ENCODE measurements at regions not wholly inside any gene's neighbourhood (a gene's known extent, or its start where the extent isn't known, plus 50 kb on each side); places are given as distances from the start of the nearest gene placed in this dataset.

GRCh38 chr4:108244606-108245005, 75.9 kb upstream of the LEF1 start:
- TF ChIP-seq EP300 (IDR thresholded peaks at IDR 0.05) = no peak
- TF ChIP-seq POLR2AphosphoS5 (IDR thresholded peaks at IDR 0.05) = no peak
- TF ChIP-seq POLR2A (IDR thresholded peaks at IDR 0.05) = no peak
- WGBS, 2 donors = 71 to 74% methylated on average over 2 of the region's 2 CpGs

DNA sequence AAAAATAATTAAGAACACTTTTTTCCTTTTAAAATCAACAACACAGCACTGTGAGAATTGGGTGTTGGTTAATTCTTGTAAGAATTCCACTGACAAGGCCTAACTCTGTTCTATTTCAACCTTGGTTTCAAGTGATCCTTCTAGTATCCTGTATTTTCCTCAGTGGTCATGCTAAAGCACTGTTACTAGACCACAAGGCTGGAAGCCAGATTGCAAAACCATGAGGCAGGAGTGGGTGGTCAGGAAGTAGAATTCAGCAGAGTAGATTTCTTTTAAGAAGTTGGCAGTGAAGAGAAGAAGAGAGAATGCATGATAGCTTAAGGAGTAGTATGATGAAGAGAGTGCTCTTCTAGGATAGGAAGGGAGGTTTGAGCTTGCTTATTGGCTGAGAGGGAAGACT, 71.6 kb upstream of the LEF1 start:
- Histone ChIP-seq H3K36me3 (no peaks in the 10 kb centered on the region), H3K27me3 (no peaks in the 10 kb centered on the region), H3K4me3 (no peak overlapping the region), H3K9me3 (no peaks in the 10 kb centered on the region), H3K4me1 (no peaks in the 10 kb centered on the region), H3K27ac (no peak overlapping the region)
- TF ChIP-seq EP300 (IDR thresholded peaks at IDR 0.05) = no peak
- DNase-seq = no peak
- ATAC-seq (ENCODE audit: low FRiP score in 2 of 2) = no peak

More at GRCh38 chr4:108244606-108245005, 75.9 kb upstream of the LEF1 start:
- Histone ChIP-seq H3K9me3 (no peaks in the 10 kb centered on the region), H3K27me3 (no peaks in the 10 kb centered on the region), H3K4me3 (no peak overlapping the region), H3K27ac (no peak overlapping the region), H3K4me1 (no peaks in the 10 kb centered on the region), H3K36me3 (no peaks in the 10 kb centered on the region)
- DNase-seq = no peak
- no peak for ATAC-seq (ENCODE audit: low FRiP score in 2 of 2)

GRCh38 chr4:108237693-108238092, 69.0 kb upstream of the LEF1 start:
- no peak for TF ChIP-seq POLR2AphosphoS5 (IDR thresholded peaks at IDR 0.05)
- ATAC-seq (ENCODE audit: low FRiP score in 2 of 2) = no peak
- no peaks in the 10 kb centered on the region for H3K27me3 ChIP-seq
- H3K27ac ChIP-seq = no peak overlapping the region
- no peaks in the 10 kb centered on the region for H3K36me3 ChIP-seq
- WGBS, 2 donors = 85 to 94% methylated on average over 1 of the region's 1 CpG
- H3K9me3 ChIP-seq = no peaks in the 10 kb centered on the region
- no peak overlapping the region for H3K4me3 ChIP-seq
- no peaks in the 10 kb centered on the region for H3K4me1 ChIP-seq
- no peak for DNase-seq

DNA sequence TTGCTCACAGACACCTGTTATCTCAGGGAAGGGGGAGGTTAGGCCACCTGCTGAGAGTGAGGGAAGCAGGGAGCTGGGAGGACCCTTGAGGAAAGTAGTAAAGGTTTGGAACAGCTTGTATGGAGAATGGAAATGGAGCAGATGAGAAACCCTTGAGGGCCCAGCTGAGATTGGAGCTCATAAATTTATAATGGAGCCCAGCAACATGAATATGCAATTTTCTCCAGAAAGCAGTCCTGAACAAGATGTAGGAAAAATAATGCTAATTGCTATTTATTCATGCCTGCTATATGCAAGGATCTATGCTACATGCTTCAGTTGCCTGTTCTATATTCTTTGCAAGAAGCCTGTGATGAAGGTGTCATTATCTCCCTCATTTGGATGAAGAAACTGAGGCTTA, 67.5 kb upstream of the LEF1 start:
- H3K9me3 ChIP-seq = peaks cover 0 to 4% (median 0%) of the 10 kb centered on the region in 4 donors
- TF ChIP-seq, protein P1, sequence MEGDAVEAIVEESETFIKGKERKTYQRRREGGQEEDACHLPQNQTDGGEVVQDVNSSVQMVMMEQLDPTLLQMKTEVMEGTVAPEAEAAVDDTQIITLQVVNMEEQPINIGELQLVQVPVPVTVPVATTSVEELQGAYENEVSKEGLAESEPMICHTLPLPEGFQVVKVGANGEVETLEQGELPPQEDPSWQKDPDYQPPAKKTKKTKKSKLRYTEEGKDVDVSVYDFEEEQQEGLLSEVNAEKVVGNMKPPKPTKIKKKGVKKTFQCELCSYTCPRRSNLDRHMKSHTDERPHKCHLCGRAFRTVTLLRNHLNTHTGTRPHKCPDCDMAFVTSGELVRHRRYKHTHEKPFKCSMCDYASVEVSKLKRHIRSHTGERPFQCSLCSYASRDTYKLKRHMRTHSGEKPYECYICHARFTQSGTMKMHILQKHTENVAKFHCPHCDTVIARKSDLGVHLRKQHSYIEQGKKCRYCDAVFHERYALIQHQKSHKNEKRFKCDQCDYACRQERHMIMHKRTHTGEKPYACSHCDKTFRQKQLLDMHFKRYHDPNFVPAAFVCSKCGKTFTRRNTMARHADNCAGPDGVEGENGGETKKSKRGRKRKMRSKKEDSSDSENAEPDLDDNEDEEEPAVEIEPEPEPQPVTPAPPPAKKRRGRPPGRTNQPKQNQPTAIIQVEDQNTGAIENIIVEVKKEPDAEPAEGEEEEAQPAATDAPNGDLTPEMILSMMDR (IDR thresholded peaks at IDR 0.05) = no peak
- TF ChIP-seq POLR2AphosphoS5 (IDR thresholded peaks at IDR 0.05) (no peak), POLR2A (IDR thresholded peaks at IDR 0.05) (no peak), EP300 (IDR thresholded peaks at IDR 0.05) (no peak)
- ATAC-seq (ENCODE audit: low FRiP score in 2 of 2) (no peak), DNase-seq (no peak)
- H3K4me1 ChIP-seq = no peaks in the 10 kb centered on the region
- H3K27ac ChIP-seq = no peak overlapping the region
- no peaks in the 10 kb centered on the region for H3K36me3 ChIP-seq
- H3K27me3 ChIP-seq = no peaks in the 10 kb centered on the region
- H3K4me3 ChIP-seq = no peak overlapping the region

DNA sequence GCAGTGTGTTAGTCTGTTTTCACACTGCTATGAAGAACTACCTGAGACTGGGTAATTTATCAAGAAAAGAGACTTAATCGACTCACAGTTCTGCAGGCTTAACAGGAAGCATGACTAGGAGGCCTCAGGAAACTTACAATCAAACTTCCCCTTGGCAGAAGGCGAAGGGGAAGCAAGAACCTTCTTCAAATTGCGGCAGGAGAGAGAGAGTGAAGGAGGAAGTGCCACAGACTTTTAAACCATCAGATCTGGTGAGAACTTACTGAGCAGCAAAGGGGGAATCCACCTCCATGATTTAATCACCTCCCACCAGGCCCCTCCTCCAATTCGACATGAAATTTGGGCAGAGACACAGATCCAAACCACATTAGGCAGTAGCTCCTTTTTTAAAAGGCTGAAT, 59.2 kb upstream of the LEF1 start:
- ATAC-seq (ENCODE audit: low FRiP score in 2 of 2) = no peak
- TF ChIP-seq, protein P1 (IDR thresholded peaks at IDR 0.05) = no peak
- TF ChIP-seq EP300 (IDR thresholded peaks at IDR 0.05) = no peak
- TF ChIP-seq POLR2A (IDR thresholded peaks at IDR 0.05) = no peak
- Histone ChIP-seq H3K4me1 (no peaks in the 10 kb centered on the region), H3K4me3 (no peak overlapping the region), H3K36me3 (no peaks in the 10 kb centered on the region), H3K27me3 (no peaks in the 10 kb centered on the region), H3K27ac (no peak overlapping the region), H3K9me3 (peaks cover 0 to 4% (median 0%) of the 10 kb centered on the region in 4 donors)
- WGBS, 2 donors = 41 to 56% methylated on average over 4 of the region's 4 CpGs
- no peak for DNase-seq

- no peak for DNase-seq
- no peaks in the 10 kb centered on the region for H3K9me3 ChIP-seq
- TF ChIP-seq POLR2A (IDR thresholded peaks at IDR 0.05) (no peak), POLR2AphosphoS5 (IDR thresholded peaks at IDR 0.05) (no peak), EP300 (IDR thresholded peaks at IDR 0.05) (no peak)
- TF ChIP-seq, protein P1 (IDR thresholded peaks at IDR 0.05) = no peak
- ATAC-seq (ENCODE audit: low FRiP score in 2 of 2) = no peak
- H3K36me3 ChIP-seq = no peaks in the 10 kb centered on the region
- no peaks in the 10 kb centered on the region for H3K27me3 ChIP-seq
- H3K27ac ChIP-seq = no peak overlapping the region
- no peak overlapping the region for H3K4me3 ChIP-seq
- no peaks in the 10 kb centered on the region for H3K4me1 ChIP-seq
- WGBS, 2 donors = 47 to 65% methylated on average over 6 of the region's 6 CpGs
Measured at GRCh38 chr4:108224611-108225053, 55.9 kb upstream of the LEF1 start.
